ENCODE measurements at regions not wholly inside any gene's neighbourhood (a gene's known extent, or its start where the extent isn't known, plus 50 kb on each side); places are given as distances from the start of the nearest gene placed in this dataset.

- DNase-seq: no peak
These were observed 177.4 kb upstream of the HS6ST1 start for GRCh38 chr2:128495996-128496547.

DNA sequence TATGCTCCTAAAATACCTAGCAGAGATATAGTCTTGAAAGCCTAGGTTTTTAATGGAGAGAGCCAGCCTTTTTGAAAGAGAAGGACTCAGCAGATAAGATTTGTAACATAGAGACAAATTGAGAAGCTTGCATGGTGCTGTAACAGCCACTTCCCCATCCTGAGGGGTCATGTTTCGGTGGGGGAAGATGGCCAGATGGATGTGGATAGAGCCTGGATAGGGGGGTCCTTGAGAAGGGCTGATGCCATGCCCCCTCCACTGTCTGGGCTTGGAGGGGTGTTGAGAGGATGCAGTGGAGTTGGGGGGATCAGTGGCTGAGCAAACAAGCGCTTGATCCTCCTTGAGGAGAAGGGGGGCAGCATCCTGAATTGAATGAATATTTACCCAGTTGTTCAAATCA lies 178.0 kb upstream of the HS6ST1 start:
- no peak for DNase-seq

- no peak for DNase-seq
These were observed 178.8 kb upstream of the HS6ST1 start for GRCh38 chr2:128497461-128497860.

GRCh38 chr2:128498086-128498485 lies 179.4 kb upstream of the HS6ST1 start:
- DNase-seq: no peak

- no peak for DNase-seq
These were observed 179.9 kb upstream of the HS6ST1 start for GRCh38 chr2:128498589-128498988.

- DNase-seq: no peak
These were observed 180.9 kb upstream of the HS6ST1 start for GRCh38 chr2:128499367-128500137.

- no peak for DNase-seq
These were observed 181.6 kb upstream of the HS6ST1 start for GRCh38 chr2:128500138-128500800.

DNA sequence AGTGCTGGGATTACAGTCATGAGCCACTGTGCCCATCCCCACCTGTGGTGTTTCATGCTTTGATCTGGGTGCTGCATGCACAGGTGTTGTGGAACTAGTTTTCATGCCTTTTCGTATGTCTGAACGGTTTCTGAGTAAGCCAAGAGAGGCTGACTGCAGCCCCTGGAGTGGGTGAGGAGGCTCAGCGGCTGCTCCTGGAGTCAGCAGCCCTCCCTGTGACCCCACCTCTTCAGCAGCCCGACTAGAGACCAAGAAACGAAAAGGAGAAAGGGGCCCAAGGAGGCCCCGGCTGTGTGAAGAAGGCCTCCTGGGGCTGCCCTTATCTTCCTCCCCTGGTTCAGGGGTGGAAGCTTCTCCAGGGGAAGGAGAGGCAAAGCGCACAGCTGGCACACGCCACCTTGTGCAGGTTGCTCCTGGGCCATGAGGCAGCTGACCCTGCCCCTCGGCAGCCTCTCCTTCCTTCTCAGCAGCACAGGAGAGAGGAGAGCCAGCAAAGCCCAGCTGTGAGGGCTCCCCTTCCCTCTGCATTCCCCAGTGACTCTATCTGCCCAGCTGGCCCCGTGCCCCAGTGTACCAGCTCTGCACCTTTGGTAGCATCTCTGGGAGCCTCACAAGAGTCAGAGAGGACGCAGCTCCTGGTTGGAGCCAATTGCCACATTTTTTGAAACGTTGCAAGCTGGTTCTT lies 182.5 kb upstream of the HS6ST1 start:
- no peak for DNase-seq

- no peak for DNase-seq
These were observed 183.0 kb upstream of the HS6ST1 start for GRCh38 chr2:128501700-128502099.

- DNase-seq: no peak
These were observed 183.5 kb upstream of the HS6ST1 start for GRCh38 chr2:128502200-128502599.

- DNase-seq: no peak
These were observed 184.1 kb upstream of the HS6ST1 start for GRCh38 chr2:128502638-128503246.

GRCh38 chr2:128503399-128504245 lies 185.0 kb upstream of the HS6ST1 start:
- no peak for DNase-seq

GRCh38 chr2:128504246-128505149 lies 185.8 kb upstream of the HS6ST1 start:
- no peak for DNase-seq

DNA sequence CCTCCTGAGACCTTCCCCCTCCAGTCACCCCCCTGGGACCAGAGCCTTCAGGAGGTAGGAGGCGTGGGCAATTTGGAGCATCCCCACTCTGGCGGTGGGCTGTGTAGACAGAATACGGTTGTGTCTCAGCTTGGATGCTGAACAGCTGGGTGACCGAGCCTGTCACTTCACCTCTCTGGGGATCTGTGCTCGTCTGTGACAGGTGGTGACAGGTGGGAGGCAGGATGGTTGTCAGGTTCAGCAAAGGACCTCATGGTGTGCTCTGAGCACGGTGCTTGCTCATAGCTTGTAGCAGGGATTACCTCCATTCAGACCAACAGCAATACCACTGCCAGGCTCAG lies 186.5 kb upstream of the HS6ST1 start:
- no peak for DNase-seq

- DNase-seq: no peak
These were observed 187.2 kb upstream of the HS6ST1 start for GRCh38 chr2:128505575-128506526.

DNA sequence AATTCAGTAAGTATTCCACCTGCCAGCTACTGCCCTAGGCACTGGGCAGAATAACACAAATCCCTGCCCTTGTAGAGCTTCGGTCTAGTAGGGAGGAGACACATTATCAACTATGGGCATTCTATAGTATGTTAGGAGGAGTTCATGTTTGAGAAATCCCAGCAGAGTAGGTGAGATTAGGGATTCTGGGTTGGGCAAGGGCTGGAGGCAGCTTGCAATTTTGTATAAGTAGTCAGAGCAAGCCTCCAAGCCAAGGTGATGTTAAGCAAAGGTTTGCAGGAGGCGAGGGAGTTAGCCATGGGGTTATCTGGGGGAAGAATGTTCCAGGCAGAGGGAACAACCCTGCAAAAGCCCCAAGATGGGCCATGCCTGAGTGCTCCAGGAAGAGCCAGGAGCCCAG lies 187.9 kb upstream of the HS6ST1 start:
- no peak for DNase-seq

- no peak for DNase-seq
These were observed 192.2 kb upstream of the HS6ST1 start for GRCh38 chr2:128510701-128511397.

DNA sequence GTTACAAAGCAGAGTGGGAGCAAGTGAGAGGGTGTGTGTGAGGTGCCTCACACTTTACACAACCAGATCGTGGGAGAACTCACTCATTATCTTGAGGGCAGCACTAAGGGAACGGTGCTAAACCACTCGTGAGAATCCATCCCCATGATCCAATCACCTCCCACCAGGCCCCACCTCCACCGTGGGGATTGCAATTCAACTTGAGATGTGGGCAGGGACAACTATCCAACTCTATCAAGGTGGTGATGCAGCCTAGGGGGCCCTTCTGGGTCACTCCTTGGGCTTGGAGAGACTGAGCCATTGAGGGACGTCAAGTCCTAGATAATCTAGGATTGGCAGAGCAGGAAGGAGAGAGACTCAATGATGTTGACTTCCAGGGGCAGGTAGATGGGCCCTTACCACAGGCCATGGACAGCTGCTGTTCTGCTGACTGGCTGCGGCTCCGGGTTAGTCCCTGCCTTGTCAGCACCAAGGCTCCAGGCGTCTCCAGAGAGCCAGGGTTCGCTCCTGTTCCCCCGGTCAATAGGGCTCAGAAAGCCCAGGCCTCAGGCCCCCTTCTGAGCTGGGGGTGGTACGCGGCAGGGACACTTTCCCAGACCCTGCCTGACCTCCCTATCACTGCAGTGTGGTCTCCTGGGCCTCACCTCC lies 193.2 kb upstream of the HS6ST1 start:
- DNase-seq: no peak
